ENCODE measurements at regions not wholly inside any gene's neighbourhood (a gene's known extent, or its start where the extent isn't known, plus 50 kb on each side); places are given as distances from the start of the nearest gene placed in this dataset.

- no peak for TF ChIP-seq CTCF (conservative IDR thresholded peaks at IDR 0.05)
- Mint-ChIP-seq H3K9me3 (peaks cover 13% of the 10 kb centered on the region), H3K36me3 (no peaks in the 10 kb centered on the region), H3K4me1 (ENCODE audit: unreplicated experiment) (peaks cover 9% of the 10 kb centered on the region), H3K4me3 (no peak overlapping the region), H3K27me3 (peaks cover 43% of the 10 kb centered on the region), H3K27ac (no peak overlapping the region)
- DNase-seq (ENCODE audit: extremely low spot score, unreplicated experiment), result no peak
These were observed 202.5 kb downstream of the TLE3 start for GRCh38 chr15:69895202-69895601.

- Mint-ChIP-seq H3K36me3 (no peaks in the 10 kb centered on the region), H3K4me3 (no peak overlapping the region), H3K4me1 (ENCODE audit: unreplicated experiment) (peaks cover 9% of the 10 kb centered on the region), H3K9me3 (peaks cover 6% of the 10 kb centered on the region), H3K27me3 (peaks cover 41% of the 10 kb centered on the region), H3K27ac (no peak overlapping the region)
- no peak for DNase-seq (ENCODE audit: extremely low spot score, unreplicated experiment)
- no peak for TF ChIP-seq CTCF (conservative IDR thresholded peaks at IDR 0.05)
These were observed 201.1 kb downstream of the TLE3 start for GRCh38 chr15:69896606-69897005.

- peaks cover 6% of the 10 kb centered on the region for H3K9me3 Mint-ChIP-seq
- no peaks in the 10 kb centered on the region for H3K36me3 Mint-ChIP-seq
- H3K4me1 Mint-ChIP-seq (ENCODE audit: unreplicated experiment), result peaks cover 9% of the 10 kb centered on the region
- no peak overlapping the region for H3K27ac Mint-ChIP-seq
- TF ChIP-seq CTCF (conservative IDR thresholded peaks at IDR 0.05), result no peak
- H3K27me3 Mint-ChIP-seq, result peaks cover 44% of the 10 kb centered on the region
- no peak for DNase-seq (ENCODE audit: extremely low spot score, unreplicated experiment)
- H3K4me3 Mint-ChIP-seq, result no peak overlapping the region
These were observed 200.7 kb downstream of the TLE3 start for GRCh38 chr15:69897061-69897460.

- peaks cover 6% of the 10 kb centered on the region for H3K9me3 Mint-ChIP-seq
- no peak for DNase-seq (ENCODE audit: extremely low spot score, unreplicated experiment)
- no peaks in the 10 kb centered on the region for H3K36me3 Mint-ChIP-seq
- TF ChIP-seq CTCF (conservative IDR thresholded peaks at IDR 0.05), result no peak
- H3K27me3 Mint-ChIP-seq, result peaks cover 44% of the 10 kb centered on the region
- no peak overlapping the region for H3K4me3 Mint-ChIP-seq
- H3K27ac Mint-ChIP-seq, result no peak overlapping the region
- H3K4me1 Mint-ChIP-seq (ENCODE audit: unreplicated experiment), result peaks cover 9% of the 10 kb centered on the region
These were observed 200.1 kb downstream of the TLE3 start for GRCh38 chr15:69897471-69898237.

- no peak overlapping the region for H3K27ac Mint-ChIP-seq
- H3K27me3 Mint-ChIP-seq, result peaks cover 41% of the 10 kb centered on the region
- no peak for DNase-seq (ENCODE audit: extremely low spot score, unreplicated experiment)
- no peak overlapping the region for H3K4me3 Mint-ChIP-seq
- H3K36me3 Mint-ChIP-seq, result no peaks in the 10 kb centered on the region
- H3K4me1 Mint-ChIP-seq (ENCODE audit: unreplicated experiment), result peaks cover 9% of the 10 kb centered on the region
- H3K9me3 Mint-ChIP-seq, result peaks cover 6% of the 10 kb centered on the region
- no peak for TF ChIP-seq CTCF (conservative IDR thresholded peaks at IDR 0.05)
These were observed 199.5 kb downstream of the TLE3 start for GRCh38 chr15:69898243-69898642.

Measured in type B pancreatic cell (in vitro differentiated cells).